Inflammatory macrophage treated with lipopolysaccharide for 4 hours (primary cell): ENCODE measurements at regions not wholly inside any gene's neighbourhood (a gene's known extent, or its start where the extent isn't known, plus 50 kb on each side); places are given as distances from the start of the nearest gene placed in this dataset.
"Not testable (repeated sequence)": the region's sequence is repeated elsewhere in the genome, so short reads cannot be mapped to it uniquely, and the experiment has no call there.

Experiments used
- DNase-seq: peaks from one replicate; pipeline ENCODE4 v3.0.0-alpha.2; 2020

GRCh38 chr9:129454467-129455067 lies 166.3 kb downstream of the C9orf50 start:
- DNase-seq = no peak

- DNase-seq = no peak
These were observed 167.2 kb downstream of the C9orf50 start for GRCh38 chr9:129453734-129454133.

GRCh38 chr9:129451669-129452068 lies 169.2 kb downstream of the C9orf50 start:
- DNase-seq = no peak

GRCh38 chr9:129451089-129451656 lies 169.7 kb downstream of the C9orf50 start:
- DNase-seq = no peak

- DNase-seq = no peak
These were observed 171.8 kb downstream of the C9orf50 start for GRCh38 chr9:129449066-129449465.

GRCh38 chr9:129446828-129447550 lies 173.9 kb downstream of the C9orf50 start:
- no peak for DNase-seq

GRCh38 chr9:129445794-129446306 lies 175.1 kb downstream of the C9orf50 start:
- DNase-seq = no peak

GRCh38 chr9:129443515-129444164 lies 177.3 kb downstream of the C9orf50 start:
- not testable (repeated sequence) for DNase-seq

- DNase-seq = no peak
These were observed 177.9 kb downstream of the C9orf50 start for GRCh38 chr9:129442803-129443511.

GRCh38 chr9:129441852-129442251 lies 179.0 kb downstream of the C9orf50 start:
- no peak for DNase-seq

GRCh38 chr9:129440435-129441186 lies 180.3 kb downstream of the C9orf50 start:
- DNase-seq = no peak

GRCh38 chr9:129439242-129439641 lies 181.7 kb downstream of the C9orf50 start:
- DNase-seq = no peak

- DNase-seq = no peak
These were observed 183.1 kb downstream of the C9orf50 start for GRCh38 chr9:129437626-129438323.

GRCh38 chr9:129436751-129437625 lies 183.9 kb downstream of the C9orf50 start:
- DNase-seq = no peak

- DNase-seq = no peak
These were observed 184.7 kb downstream of the C9orf50 start for GRCh38 chr9:129435988-129436717.

- DNase-seq = no peak
These were observed 185.6 kb downstream of the C9orf50 start for GRCh38 chr9:129435291-129435690.

GRCh38 chr9:129434187-129434586 lies 186.7 kb downstream of the C9orf50 start:
- DNase-seq = no peak

- DNase-seq = no peak
These were observed 188.4 kb downstream of the C9orf50 start for GRCh38 chr9:129432297-129433154.
